ENCODE measurements at regions not wholly inside any gene's neighbourhood (a gene's known extent, or its start where the extent isn't known, plus 50 kb on each side); places are given as distances from the start of the nearest gene placed in this dataset.

GRCh38 chr6:90910893-90911292 is 324.0 kb upstream of the MAP3K7 start:
- TF ChIP-seq CTCF (IDR thresholded peaks at IDR 0.05) (no peak), POLR2A (IDR thresholded peaks at IDR 0.05) (no peak), POLR2AphosphoS5 (IDR thresholded peaks at IDR 0.05) (no peak), EP300 (IDR thresholded peaks at IDR 0.05) (no peak)

Data from upper lobe of left lung (tissue), 4 donors.